HEK293 (cell line): ENCODE measurements at regions not wholly inside any gene's neighbourhood (a gene's known extent, or its start where the extent isn't known, plus 50 kb on each side); places are given as distances from the start of the nearest gene placed in this dataset.

Experiments
- CTCF ChIA-PET: fragments of 350-600 bp; formaldehyde crosslinking; extraction: SDS; loops from one replicate; lab custom pipeline; 2021; ENCODE audit warnings: antibody characterized with exemption; lab: Yijun Ruan, JAX
- POLR2A ChIA-PET: fragments of 300-600 bp; formaldehyde crosslinking; extraction: SDS; loops from one replicate; lab custom pipeline; 2020; ENCODE audit warnings: antibody characterized with exemption, inconsistent platforms; lab: Yijun Ruan, JAX
- H3K27ac ChIP-seq: fragments of 200-500 bp; sonication (Bioruptor generic); 2 replicates; pipeline ENCODE4 v1.5.1; 2014; ENCODE audit warnings: low read depth, low read length, control low read depth, inconsistent platforms; ENCODE audit errors: extremely low read depth
- H3K36me3 ChIP-seq, 2 experiments: fragments of 200-500 bp in 1 of 2; sonication (Bioruptor generic) in 1 of 2; 1 replicate in 1 of 2; 2 replicates in 1 of 2; pipeline ENCODE4 v1.5.1; 2014 to 2017; ENCODE audit warnings: inconsistent platforms in 2 of 2, low read length in 2 of 2; ENCODE audit not compliant: control insufficient read depth in 2 of 2, insufficient read depth in 1 of 2
- H3K4me1 ChIP-seq: fragments of 200-500 bp; sonication (Bioruptor generic); 2 replicates; pipeline ENCODE4 v1.5.1; 2014; ENCODE audit warnings: mild to moderate bottlenecking, low read length, inconsistent platforms; ENCODE audit not compliant: control insufficient read depth, insufficient read depth
- H3K4me3 ChIP-seq: 2 replicates; pipeline ENCODE4 v1.5.1; 2011; ENCODE audit warnings: low read depth, mild to moderate bottlenecking, control low read depth, low read length, moderate library complexity
- H3K9me3 ChIP-seq: fragments of 200-500 bp; sonication (Bioruptor generic); 2 replicates; pipeline ENCODE4 v1.5.1; 2014; ENCODE audit warnings: low read depth, low read length, inconsistent platforms; ENCODE audit not compliant: control insufficient read depth, insufficient read depth
- EGR2 ChIP-seq: fragments of 450-650 bp; formaldehyde crosslinking; IDR thresholded peaks from 2 replicates; pipeline ENCODE4 v1.5.1; 2016; ENCODE audit warnings: low read depth, missing biosample characterization, missing genetic modification characterization
- GLIS1 ChIP-seq: fragments of 450-650 bp; formaldehyde crosslinking; IDR thresholded peaks from 2 replicates; pipeline ENCODE4 v1.5.1; 2016; ENCODE audit warnings: missing biosample characterization, missing genetic modification characterization
- GLIS2 ChIP-seq: fragments of 450-650 bp; formaldehyde crosslinking; IDR thresholded peaks from 2 replicates; pipeline ENCODE4 v1.5.1; 2016; ENCODE audit warnings: missing biosample characterization, missing genetic modification characterization
- MEIS1 ChIP-seq: sonication (generic); formaldehyde crosslinking; IDR thresholded peaks from 2 replicates; pipeline ENCODE4 v1.8.1; 2022; ENCODE audit warnings: missing genetic modification reagents, mild to moderate bottlenecking, borderline replicate concordance
- SALL2 ChIP-seq: fragments of 450-650 bp; formaldehyde crosslinking; IDR thresholded peaks from 2 replicates; pipeline ENCODE4 v1.5.0; 2017; ENCODE audit warnings: missing biosample characterization, mild to moderate bottlenecking, missing genetic modification characterization, borderline replicate concordance
- TCF7L2 ChIP-seq: IDR thresholded peaks from 2 replicates; pipeline ENCODE4 v1.6.1; 2011; ENCODE audit warnings: low read depth, mild to moderate bottlenecking, inconsistent platforms, low read length, moderate library complexity, borderline replicate concordance
- ZBTB7A ChIP-seq: fragments of 450-650 bp; formaldehyde crosslinking; IDR thresholded peaks from 2 replicates; pipeline ENCODE4 v1.5.1; 2016; ENCODE audit warnings: low read depth, missing biosample characterization, missing genetic modification characterization
- ZFHX2 ChIP-seq: fragments of 450-650 bp; formaldehyde crosslinking; conservative IDR thresholded peaks from 2 replicates; pipeline ENCODE4 v1.5.1; 2016; ENCODE audit warnings: missing biosample characterization, missing genetic modification characterization
- ZNF133 ChIP-seq: fragments of 450-650 bp; formaldehyde crosslinking; IDR thresholded peaks from 2 replicates; pipeline ENCODE4 v1.5.1; 2016; ENCODE audit warnings: missing biosample characterization, missing genetic modification characterization
- ZNF239 ChIP-seq: fragments of 450-650 bp; formaldehyde crosslinking; IDR thresholded peaks from 2 replicates; pipeline ENCODE4 v1.5.1; 2016; ENCODE audit warnings: missing biosample characterization, missing genetic modification characterization
- ZNF394 ChIP-seq: fragments of 450-650 bp; formaldehyde crosslinking; IDR thresholded peaks from 2 replicates; pipeline ENCODE4 v1.5.1; 2016; ENCODE audit warnings: missing biosample characterization, missing genetic modification characterization, mild to moderate bottlenecking, moderate library complexity, borderline replicate concordance
- ZNF48 ChIP-seq: fragments of 450-650 bp; formaldehyde crosslinking; IDR thresholded peaks from 2 replicates; pipeline ENCODE4 v1.5.1; 2016; ENCODE audit warnings: missing biosample characterization, missing genetic modification characterization
- ZNF501 ChIP-seq: fragments of 450-650 bp; formaldehyde crosslinking; IDR thresholded peaks from 2 replicates; pipeline ENCODE4 v1.5.1; 2016; ENCODE audit warnings: missing biosample characterization, missing genetic modification characterization
- ZNF558 ChIP-seq: fragments of 450-650 bp; formaldehyde crosslinking; IDR thresholded peaks from 2 replicates; pipeline ENCODE4 v1.5.1; 2016; ENCODE audit warnings: missing biosample characterization, missing genetic modification characterization
- ZNF623 ChIP-seq: fragments of 450-650 bp; formaldehyde crosslinking; IDR thresholded peaks from 2 replicates; pipeline ENCODE4 v1.5.1; 2016; ENCODE audit warnings: missing biosample characterization, missing genetic modification characterization
- ZNF843 ChIP-seq: fragments of 450-650 bp; formaldehyde crosslinking; IDR thresholded peaks from 2 replicates; pipeline ENCODE4 v1.5.1; 2016; ENCODE audit warnings: missing biosample characterization, missing genetic modification characterization
- TF ChIP-seq, protein P1 (sequence below): fragments of 450-650 bp; formaldehyde crosslinking; IDR thresholded peaks from 2 replicates; pipeline ENCODE4 v1.5.1; 2016; ENCODE audit warnings: missing biosample characterization, missing genetic modification characterization
- TF ChIP-seq, protein P2 (sequence below): fragments of 450-650 bp; formaldehyde crosslinking; IDR thresholded peaks from 2 replicates; pipeline ENCODE4 v1.5.0; 2017; ENCODE audit warnings: missing biosample characterization, missing genetic modification characterization, borderline replicate concordance
- TF ChIP-seq, protein P3 (sequence below): fragments of 450-650 bp; formaldehyde crosslinking; IDR thresholded peaks from 2 replicates; pipeline ENCODE4 v1.5.1; 2017; ENCODE audit warnings: missing biosample characterization, missing genetic modification characterization
- TF ChIP-seq, protein P4 (sequence below): fragments of 450-650 bp; formaldehyde crosslinking; IDR thresholded peaks from 2 replicates; pipeline ENCODE4 v1.5.1; 2016; ENCODE audit warnings: missing biosample characterization, missing genetic modification characterization
- TF ChIP-seq, protein P5 (sequence below): fragments of 450-650 bp; formaldehyde crosslinking; IDR thresholded peaks from 2 replicates; pipeline ENCODE4 v1.5.1; 2016; ENCODE audit warnings: missing biosample characterization, missing genetic modification characterization
- TF ChIP-seq, protein P6 (sequence below): fragments of 450-650 bp; formaldehyde crosslinking; IDR thresholded peaks from 2 replicates; pipeline ENCODE4 v1.5.1; 2016; ENCODE audit warnings: missing biosample characterization, missing genetic modification characterization
- TF ChIP-seq, protein P7 (sequence below): fragments of 450-650 bp; formaldehyde crosslinking; IDR thresholded peaks from 2 replicates; pipeline ENCODE4 v1.5.1; 2016; ENCODE audit warnings: missing biosample characterization, missing genetic modification characterization

DNA sequence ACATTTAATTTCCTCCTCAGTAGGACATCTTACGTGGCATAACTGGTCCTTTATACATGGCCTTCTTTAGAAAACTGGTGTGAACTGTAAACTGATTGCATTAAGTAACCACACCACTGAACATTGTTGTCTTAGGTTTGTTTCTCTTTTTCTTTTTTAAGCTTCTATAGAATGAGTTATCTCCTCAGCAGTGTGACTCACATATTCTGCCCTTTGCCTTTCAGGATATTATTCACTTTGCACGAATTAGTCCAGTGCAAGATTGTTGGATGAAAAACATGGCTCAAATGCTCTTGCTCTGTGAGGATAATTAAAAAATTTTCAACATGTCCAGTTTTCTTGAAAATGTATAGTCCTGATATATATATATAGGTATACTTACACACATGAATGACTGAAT is 147.6 kb downstream of the KBTBD8 start (continued):
- TF ChIP-seq, protein P1, sequence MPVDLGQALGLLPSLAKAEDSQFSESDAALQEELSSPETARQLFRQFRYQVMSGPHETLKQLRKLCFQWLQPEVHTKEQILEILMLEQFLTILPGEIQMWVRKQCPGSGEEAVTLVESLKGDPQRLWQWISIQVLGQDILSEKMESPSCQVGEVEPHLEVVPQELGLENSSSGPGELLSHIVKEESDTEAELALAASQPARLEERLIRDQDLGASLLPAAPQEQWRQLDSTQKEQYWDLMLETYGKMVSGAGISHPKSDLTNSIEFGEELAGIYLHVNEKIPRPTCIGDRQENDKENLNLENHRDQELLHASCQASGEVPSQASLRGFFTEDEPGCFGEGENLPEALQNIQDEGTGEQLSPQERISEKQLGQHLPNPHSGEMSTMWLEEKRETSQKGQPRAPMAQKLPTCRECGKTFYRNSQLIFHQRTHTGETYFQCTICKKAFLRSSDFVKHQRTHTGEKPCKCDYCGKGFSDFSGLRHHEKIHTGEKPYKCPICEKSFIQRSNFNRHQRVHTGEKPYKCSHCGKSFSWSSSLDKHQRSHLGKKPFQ (tag by site-specific recombination): no peak

DNA sequence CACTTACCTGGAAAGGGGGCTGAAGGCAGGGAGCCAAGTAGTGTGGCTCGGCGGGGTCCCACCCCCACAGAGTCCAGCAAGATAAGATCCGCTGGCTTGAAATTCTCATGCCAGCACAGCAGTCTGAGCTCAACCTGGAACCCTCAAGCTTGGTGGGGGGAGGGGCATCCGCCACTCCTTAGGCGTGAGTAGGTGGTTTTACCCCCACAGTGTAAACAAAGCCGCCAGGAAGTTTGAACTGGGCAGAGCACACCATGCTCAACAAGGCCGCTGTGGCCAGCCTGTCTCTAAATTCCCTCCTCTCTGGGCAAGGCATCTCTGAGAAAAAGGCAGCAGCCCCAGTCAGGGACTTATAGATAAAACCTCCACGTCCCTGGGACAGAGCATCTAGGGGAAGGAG is 156.3 kb downstream of the KBTBD8 start:
- no peaks in the 10 kb centered on the region for H3K4me1 ChIP-seq
- no peak overlapping the region for H3K27ac ChIP-seq
- TF ChIP-seq, protein P2, sequence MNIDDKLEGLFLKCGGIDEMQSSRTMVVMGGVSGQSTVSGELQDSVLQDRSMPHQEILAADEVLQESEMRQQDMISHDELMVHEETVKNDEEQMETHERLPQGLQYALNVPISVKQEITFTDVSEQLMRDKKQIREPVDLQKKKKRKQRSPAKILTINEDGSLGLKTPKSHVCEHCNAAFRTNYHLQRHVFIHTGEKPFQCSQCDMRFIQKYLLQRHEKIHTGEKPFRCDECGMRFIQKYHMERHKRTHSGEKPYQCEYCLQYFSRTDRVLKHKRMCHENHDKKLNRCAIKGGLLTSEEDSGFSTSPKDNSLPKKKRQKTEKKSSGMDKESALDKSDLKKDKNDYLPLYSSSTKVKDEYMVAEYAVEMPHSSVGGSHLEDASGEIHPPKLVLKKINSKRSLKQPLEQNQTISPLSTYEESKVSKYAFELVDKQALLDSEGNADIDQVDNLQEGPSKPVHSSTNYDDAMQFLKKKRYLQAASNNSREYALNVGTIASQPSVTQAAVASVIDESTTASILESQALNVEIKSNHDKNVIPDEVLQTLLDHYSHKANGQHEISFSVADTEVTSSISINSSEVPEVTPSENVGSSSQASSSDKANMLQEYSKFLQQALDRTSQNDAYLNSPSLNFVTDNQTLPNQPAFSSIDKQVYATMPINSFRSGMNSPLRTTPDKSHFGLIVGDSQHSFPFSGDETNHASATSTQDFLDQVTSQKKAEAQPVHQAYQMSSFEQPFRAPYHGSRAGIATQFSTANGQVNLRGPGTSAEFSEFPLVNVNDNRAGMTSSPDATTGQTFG: no peak
- 0 out of 2 replicates have a peak, but pooled peaks have one; percentile 27 for TF ChIP-seq EGR2
- TF ChIP-seq ZFHX2 (tag by site-specific recombination): peak; percentile 36; the same call in 1 of the 2 replicates
- TF ChIP-seq ZNF48 (tag by site-specific recombination): no peak
- no peak for TF ChIP-seq MEIS1 (CRISPR knock-in tag)
- TF ChIP-seq ZNF239 (tag by site-specific recombination): no peak
- no peaks in the 10 kb centered on the region for H3K36me3 ChIP-seq
- ChIA-PET CTCF (no interaction called here), POLR2A (no interaction called here)
- H3K4me3 ChIP-seq: no peak overlapping the region
- no peaks in the 10 kb centered on the region for H3K9me3 ChIP-seq

DNA sequence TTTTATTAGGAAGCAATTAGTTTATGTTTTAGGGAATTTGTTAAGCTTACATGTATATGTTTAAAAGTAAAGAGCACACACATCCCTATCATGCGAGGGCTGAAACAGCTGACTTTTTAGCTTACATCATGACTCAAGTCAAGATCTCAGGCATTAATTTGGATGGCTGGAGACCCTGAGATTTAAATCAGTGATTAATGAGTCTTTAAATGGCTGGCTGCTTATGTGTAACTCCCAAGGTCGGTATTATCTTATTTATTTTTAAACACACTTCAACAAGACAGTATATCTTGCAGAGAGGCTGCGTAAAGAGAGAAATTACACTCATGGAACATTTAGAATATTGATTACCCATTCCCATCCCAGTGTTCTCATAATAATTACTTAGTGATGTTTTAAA is 169.4 kb downstream of the KBTBD8 start:
- CTCF ChIA-PET: no interaction called here
- Histone ChIP-seq H3K36me3 (no peaks in the 10 kb centered on the region), H3K4me1 (no peaks in the 10 kb centered on the region), H3K9me3 (no peaks in the 10 kb centered on the region), H3K27ac (no peak overlapping the region), H3K4me3 (no peak overlapping the region)
- POLR2A ChIA-PET: no interaction called here
- no peak for TF ChIP-seq ZNF558 (tag by site-specific recombination)
- TF ChIP-seq ZNF394 (tag by site-specific recombination): no peak
- TF ChIP-seq, protein P3, sequence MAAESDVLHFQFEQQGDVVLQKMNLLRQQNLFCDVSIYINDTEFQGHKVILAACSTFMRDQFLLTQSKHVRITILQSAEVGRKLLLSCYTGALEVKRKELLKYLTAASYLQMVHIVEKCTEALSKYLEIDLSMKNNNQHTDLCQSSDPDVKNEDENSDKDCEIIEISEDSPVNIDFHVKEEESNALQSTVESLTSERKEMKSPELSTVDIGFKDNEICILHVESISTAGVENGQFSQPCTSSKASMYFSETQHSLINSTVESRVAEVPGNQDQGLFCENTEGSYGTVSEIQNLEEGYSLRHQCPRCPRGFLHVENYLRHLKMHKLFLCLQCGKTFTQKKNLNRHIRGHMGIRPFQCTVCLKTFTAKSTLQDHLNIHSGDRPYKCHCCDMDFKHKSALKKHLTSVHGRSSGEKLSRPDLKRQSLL (tag by site-specific recombination): no peak
- TF ChIP-seq, protein P4, sequence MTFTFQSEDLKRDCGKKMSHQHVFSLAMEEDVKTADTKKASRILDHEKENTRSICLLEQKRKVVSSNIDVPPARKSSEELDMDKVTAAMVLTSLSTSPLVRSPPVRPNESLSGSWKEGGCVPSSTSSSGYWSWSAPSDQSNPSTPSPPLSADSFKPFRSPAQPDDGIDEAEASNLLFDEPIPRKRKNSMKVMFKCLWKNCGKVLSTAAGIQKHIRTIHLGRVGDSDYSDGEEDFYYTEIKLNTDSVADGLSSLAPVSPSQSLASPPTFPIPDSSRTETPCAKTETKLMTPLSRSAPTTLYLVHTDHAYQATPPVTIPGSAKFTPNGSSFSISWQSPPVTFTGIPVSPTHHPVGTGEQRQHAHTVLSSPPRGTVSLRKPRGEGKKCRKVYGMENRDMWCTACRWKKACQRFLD (tag by site-specific recombination): no peak
- no peak for TF ChIP-seq ZNF843 (tag by site-specific recombination)
- no peak for TF ChIP-seq TCF7L2
- TF ChIP-seq ZNF501: no peak
- no peak for TF ChIP-seq ZNF133
- TF ChIP-seq, protein P5, sequence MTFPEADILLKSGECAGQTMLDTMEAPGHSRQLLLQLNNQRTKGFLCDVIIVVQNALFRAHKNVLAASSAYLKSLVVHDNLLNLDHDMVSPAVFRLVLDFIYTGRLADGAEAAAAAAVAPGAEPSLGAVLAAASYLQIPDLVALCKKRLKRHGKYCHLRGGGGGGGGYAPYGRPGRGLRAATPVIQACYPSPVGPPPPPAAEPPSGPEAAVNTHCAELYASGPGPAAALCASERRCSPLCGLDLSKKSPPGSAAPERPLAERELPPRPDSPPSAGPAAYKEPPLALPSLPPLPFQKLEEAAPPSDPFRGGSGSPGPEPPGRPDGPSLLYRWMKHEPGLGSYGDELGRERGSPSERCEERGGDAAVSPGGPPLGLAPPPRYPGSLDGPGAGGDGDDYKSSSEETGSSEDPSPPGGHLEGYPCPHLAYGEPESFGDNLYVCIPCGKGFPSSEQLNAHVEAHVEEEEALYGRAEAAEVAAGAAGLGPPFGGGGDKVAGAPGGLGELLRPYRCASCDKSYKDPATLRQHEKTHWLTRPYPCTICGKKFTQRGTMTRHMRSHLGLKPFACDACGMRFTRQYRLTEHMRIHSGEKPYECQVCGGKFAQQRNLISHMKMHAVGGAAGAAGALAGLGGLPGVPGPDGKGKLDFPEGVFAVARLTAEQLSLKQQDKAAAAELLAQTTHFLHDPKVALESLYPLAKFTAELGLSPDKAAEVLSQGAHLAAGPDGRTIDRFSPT (tag by site-specific recombination): no peak
- TF ChIP-seq, protein P6, sequence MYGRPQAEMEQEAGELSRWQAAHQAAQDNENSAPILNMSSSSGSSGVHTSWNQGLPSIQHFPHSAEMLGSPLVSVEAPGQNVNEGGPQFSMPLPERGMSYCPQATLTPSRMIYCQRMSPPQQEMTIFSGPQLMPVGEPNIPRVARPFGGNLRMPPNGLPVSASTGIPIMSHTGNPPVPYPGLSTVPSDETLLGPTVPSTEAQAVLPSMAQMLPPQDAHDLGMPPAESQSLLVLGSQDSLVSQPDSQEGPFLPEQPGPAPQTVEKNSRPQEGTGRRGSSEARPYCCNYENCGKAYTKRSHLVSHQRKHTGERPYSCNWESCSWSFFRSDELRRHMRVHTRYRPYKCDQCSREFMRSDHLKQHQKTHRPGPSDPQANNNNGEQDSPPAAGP (tag by site-specific recombination): no peak
- TF ChIP-seq ZBTB7A (tag by site-specific recombination): no peak
- TF ChIP-seq, protein P7, sequence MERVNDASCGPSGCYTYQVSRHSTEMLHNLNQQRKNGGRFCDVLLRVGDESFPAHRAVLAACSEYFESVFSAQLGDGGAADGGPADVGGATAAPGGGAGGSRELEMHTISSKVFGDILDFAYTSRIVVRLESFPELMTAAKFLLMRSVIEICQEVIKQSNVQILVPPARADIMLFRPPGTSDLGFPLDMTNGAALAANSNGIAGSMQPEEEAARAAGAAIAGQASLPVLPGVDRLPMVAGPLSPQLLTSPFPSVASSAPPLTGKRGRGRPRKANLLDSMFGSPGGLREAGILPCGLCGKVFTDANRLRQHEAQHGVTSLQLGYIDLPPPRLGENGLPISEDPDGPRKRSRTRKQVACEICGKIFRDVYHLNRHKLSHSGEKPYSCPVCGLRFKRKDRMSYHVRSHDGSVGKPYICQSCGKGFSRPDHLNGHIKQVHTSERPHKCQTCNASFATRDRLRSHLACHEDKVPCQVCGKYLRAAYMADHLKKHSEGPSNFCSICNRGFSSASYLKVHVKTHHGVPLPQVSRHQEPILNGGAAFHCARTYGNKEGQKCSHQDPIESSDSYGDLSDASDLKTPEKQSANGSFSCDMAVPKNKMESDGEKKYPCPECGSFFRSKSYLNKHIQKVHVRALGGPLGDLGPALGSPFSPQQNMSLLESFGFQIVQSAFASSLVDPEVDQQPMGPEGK (tag by site-specific recombination): no peak
- TF ChIP-seq GLIS2 (tag by site-specific recombination): no peak
- TF ChIP-seq SALL2 (tag by site-specific recombination): no peak
- no peak for TF ChIP-seq GLIS1 (tag by site-specific recombination)
- no peak for TF ChIP-seq ZNF623 (tag by site-specific recombination)
